ENCODE measurements at regions not wholly inside any gene's neighbourhood (a gene's known extent, or its start where the extent isn't known, plus 50 kb on each side); places are given as distances from the start of the nearest gene placed in this dataset.

DNA sequence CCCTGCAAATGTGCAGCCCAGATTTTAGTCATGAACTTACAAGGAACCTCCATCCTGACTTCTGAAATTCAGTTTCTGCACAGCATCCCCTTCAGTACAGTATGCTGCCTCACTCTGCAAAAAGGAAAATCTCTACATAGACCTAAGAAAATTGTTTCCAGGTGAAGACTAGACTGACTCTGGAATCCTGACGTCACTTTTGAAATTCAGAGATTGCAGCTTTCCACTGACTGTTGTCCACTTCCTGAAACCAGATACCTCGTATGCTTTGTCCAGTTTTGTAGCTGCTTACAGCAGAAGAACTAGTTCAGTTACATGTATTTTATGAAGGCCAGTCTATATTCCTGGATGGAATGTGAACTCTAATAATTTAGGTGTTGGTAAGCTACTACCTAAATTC, 629.3 kb upstream of the ST8SIA4 start:
- TF ChIP-seq, protein P1, sequence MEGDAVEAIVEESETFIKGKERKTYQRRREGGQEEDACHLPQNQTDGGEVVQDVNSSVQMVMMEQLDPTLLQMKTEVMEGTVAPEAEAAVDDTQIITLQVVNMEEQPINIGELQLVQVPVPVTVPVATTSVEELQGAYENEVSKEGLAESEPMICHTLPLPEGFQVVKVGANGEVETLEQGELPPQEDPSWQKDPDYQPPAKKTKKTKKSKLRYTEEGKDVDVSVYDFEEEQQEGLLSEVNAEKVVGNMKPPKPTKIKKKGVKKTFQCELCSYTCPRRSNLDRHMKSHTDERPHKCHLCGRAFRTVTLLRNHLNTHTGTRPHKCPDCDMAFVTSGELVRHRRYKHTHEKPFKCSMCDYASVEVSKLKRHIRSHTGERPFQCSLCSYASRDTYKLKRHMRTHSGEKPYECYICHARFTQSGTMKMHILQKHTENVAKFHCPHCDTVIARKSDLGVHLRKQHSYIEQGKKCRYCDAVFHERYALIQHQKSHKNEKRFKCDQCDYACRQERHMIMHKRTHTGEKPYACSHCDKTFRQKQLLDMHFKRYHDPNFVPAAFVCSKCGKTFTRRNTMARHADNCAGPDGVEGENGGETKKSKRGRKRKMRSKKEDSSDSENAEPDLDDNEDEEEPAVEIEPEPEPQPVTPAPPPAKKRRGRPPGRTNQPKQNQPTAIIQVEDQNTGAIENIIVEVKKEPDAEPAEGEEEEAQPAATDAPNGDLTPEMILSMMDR (IDR thresholded peaks at IDR 0.05), result no peak
- TF ChIP-seq, protein P2, sequence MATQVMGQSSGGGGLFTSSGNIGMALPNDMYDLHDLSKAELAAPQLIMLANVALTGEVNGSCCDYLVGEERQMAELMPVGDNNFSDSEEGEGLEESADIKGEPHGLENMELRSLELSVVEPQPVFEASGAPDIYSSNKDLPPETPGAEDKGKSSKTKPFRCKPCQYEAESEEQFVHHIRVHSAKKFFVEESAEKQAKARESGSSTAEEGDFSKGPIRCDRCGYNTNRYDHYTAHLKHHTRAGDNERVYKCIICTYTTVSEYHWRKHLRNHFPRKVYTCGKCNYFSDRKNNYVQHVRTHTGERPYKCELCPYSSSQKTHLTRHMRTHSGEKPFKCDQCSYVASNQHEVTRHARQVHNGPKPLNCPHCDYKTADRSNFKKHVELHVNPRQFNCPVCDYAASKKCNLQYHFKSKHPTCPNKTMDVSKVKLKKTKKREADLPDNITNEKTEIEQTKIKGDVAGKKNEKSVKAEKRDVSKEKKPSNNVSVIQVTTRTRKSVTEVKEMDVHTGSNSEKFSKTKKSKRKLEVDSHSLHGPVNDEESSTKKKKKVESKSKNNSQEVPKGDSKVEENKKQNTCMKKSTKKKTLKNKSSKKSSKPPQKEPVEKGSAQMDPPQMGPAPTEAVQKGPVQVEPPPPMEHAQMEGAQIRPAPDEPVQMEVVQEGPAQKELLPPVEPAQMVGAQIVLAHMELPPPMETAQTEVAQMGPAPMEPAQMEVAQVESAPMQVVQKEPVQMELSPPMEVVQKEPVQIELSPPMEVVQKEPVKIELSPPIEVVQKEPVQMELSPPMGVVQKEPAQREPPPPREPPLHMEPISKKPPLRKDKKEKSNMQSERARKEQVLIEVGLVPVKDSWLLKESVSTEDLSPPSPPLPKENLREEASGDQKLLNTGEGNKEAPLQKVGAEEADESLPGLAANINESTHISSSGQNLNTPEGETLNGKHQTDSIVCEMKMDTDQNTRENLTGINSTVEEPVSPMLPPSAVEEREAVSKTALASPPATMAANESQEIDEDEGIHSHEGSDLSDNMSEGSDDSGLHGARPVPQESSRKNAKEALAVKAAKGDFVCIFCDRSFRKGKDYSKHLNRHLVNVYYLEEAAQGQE (IDR thresholded peaks at IDR 0.05; ENCODE audit: insufficient read depth in 1 of 2, low read depth in 2 of 2, low read length in 1 of 2), result no peak
- no peak for TF ChIP-seq POLR2AphosphoS5 (IDR thresholded peaks at IDR 0.05; ENCODE audit: low read depth, low read length)
